LoVo (cell line): ENCODE measurements at regions not wholly inside any gene's neighbourhood (a gene's known extent, or its start where the extent isn't known, plus 50 kb on each side); places are given as distances from the start of the nearest gene placed in this dataset.
A peak's percentile ranks its signal among the peaks of the same experiment; 100 is the strongest.

ENCODE experiments used
- DNase-seq: peaks from one replicate; pipeline ENCODE4 v3.0.0-alpha.2; 2016; ENCODE audit warnings: low spot score

GRCh38 chr12:91622981-91623380, 440.4 kb upstream of the DCN start:
- no peak for DNase-seq

GRCh38 chr12:91622037-91622436, 439.4 kb upstream of the DCN start:
- no peak for DNase-seq

- no peak for DNase-seq
Measured at GRCh38 chr12:91620992-91621391, 438.4 kb upstream of the DCN start.

GRCh38 chr12:91620422-91620821, 437.8 kb upstream of the DCN start:
- DNase-seq: no peak

GRCh38 chr12:91618281-91618680, 435.7 kb upstream of the DCN start:
- peak; percentile 55 for DNase-seq

- no peak for DNase-seq
Measured at GRCh38 chr12:91617818-91618217, 435.2 kb upstream of the DCN start.

- DNase-seq: no peak
Measured at GRCh38 chr12:91616416-91616815, 433.8 kb upstream of the DCN start.

- no peak for DNase-seq
Measured at GRCh38 chr12:91613223-91613779, 430.7 kb upstream of the DCN start.

GRCh38 chr12:91610561-91610960, 427.9 kb upstream of the DCN start:
- no peak for DNase-seq

GRCh38 chr12:91609283-91609682, 426.7 kb upstream of the DCN start:
- no peak for DNase-seq

- DNase-seq: no peak
Measured at GRCh38 chr12:91608542-91608941, 425.9 kb upstream of the DCN start.

GRCh38 chr12:91606662-91607377, 424.2 kb upstream of the DCN start:
- no peak for DNase-seq

- peak; percentile 15 for DNase-seq
Measured at GRCh38 chr12:91604897-91605296, 422.3 kb upstream of the DCN start.

- no peak for DNase-seq
Measured at GRCh38 chr12:91603060-91603459, 420.4 kb upstream of the DCN start.

- no peak for DNase-seq
Measured at GRCh38 chr12:91601054-91601453, 418.4 kb upstream of the DCN start.

- no peak for DNase-seq
Measured at GRCh38 chr12:91594715-91595114, 412.1 kb upstream of the DCN start.

- DNase-seq: no peak
Measured at GRCh38 chr12:91591639-91591987, 409.0 kb upstream of the DCN start.

- no peak for DNase-seq
Measured at GRCh38 chr12:91590966-91591638, 408.5 kb upstream of the DCN start.

GRCh38 chr12:91588874-91589454, 406.3 kb upstream of the DCN start:
- DNase-seq: no peak

GRCh38 chr12:91586015-91586414, 403.4 kb upstream of the DCN start:
- no peak for DNase-seq

- DNase-seq: no peak
Measured at GRCh38 chr12:91582811-91583210, 400.2 kb upstream of the DCN start.

- no peak for DNase-seq
Measured at GRCh38 chr12:91579516-91580263, 397.1 kb upstream of the DCN start.
